GM12874 (cell line): ENCODE measurements at regions not wholly inside any gene's neighbourhood (a gene's known extent, or its start where the extent isn't known, plus 50 kb on each side); places are given as distances from the start of the nearest gene placed in this dataset.

ENCODE experiments used
- CTCF ChIP-seq: IDR thresholded peaks from 2 replicates; pipeline ENCODE4 v1.5.1; 2011; ENCODE audit warnings: low read depth, mild to moderate bottlenecking, control low read depth, low read length, moderate library complexity; ENCODE audit not compliant: insufficient read depth

GRCh38 chr7:4437916-4438315 is 244.2 kb upstream of the FOXK1 start:
- no peak for TF ChIP-seq CTCF

GRCh38 chr7:4438723-4439245 is 243.3 kb upstream of the FOXK1 start:
- no peak for TF ChIP-seq CTCF

- TF ChIP-seq CTCF, result no peak
These were observed 242.7 kb upstream of the FOXK1 start for GRCh38 chr7:4439444-4439843.

- no peak for TF ChIP-seq CTCF
These were observed 238.0 kb upstream of the FOXK1 start for GRCh38 chr7:4444106-4444505.

GRCh38 chr7:4445777-4446176 is 236.3 kb upstream of the FOXK1 start:
- TF ChIP-seq CTCF, result no peak

GRCh38 chr7:4449263-4449662 is 232.8 kb upstream of the FOXK1 start:
- TF ChIP-seq CTCF, result no peak

GRCh38 chr7:4450483-4450882 is 231.6 kb upstream of the FOXK1 start:
- TF ChIP-seq CTCF, result no peak
